ENCODE measurements at regions not wholly inside any gene's neighbourhood (a gene's known extent, or its start where the extent isn't known, plus 50 kb on each side); places are given as distances from the start of the nearest gene placed in this dataset.

GRCh38 chr11:10376061-10376460, 71.2 kb downstream of the ADM start:
- TF ChIP-seq CTCF (IDR thresholded peaks at IDR 0.05; ENCODE audit: low read depth, low read length), result no peak
- TF ChIP-seq EZH2phosphoT487 (IDR thresholded peaks at IDR 0.05; ENCODE audit: low read depth), result no peak

All from OCI-LY3 (cell line).